ENCODE measurements at regions not wholly inside any gene's neighbourhood (a gene's known extent, or its start where the extent isn't known, plus 50 kb on each side); places are given as distances from the start of the nearest gene placed in this dataset.
"Not testable (repeated sequence)": the region's sequence is repeated elsewhere in the genome, so short reads cannot be mapped to it uniquely, and the experiment has no call there.

GRCh38 chr17:20692706-20693105, 113.2 kb downstream of the CDRT15L2 start:
- TF ChIP-seq CTCF (IDR thresholded peaks at IDR 0.05 in 2 of 3, conservative IDR thresholded peaks at IDR 0.05 in 1 of 3; ENCODE audit: borderline replicate concordance in 1 of 3, insufficient read depth in 1 of 3, low read depth in 2 of 3, low read length in 2 of 3); ZFX (IDR thresholded peaks at IDR 0.05); SP1 (IDR thresholded peaks at IDR 0.05; ENCODE audit: low read depth); ZBTB33 (IDR thresholded peaks at IDR 0.05; ENCODE audit: extremely low read depth, insufficient replicate concordance, low read length); POLR2A (IDR thresholded peaks at IDR 0.05; ENCODE audit: borderline replicate concordance, extremely low read depth, insufficient read depth, insufficient read length); EZH2 (IDR thresholded peaks at IDR 0.05); POLR2AphosphoS5 (IDR thresholded peaks at IDR 0.05; ENCODE audit: low read depth, low read length): not testable (repeated sequence)

Data from HCT116 (cell line).